ENCODE measurements at regions not wholly inside any gene's neighbourhood (a gene's known extent, or its start where the extent isn't known, plus 50 kb on each side); places are given as distances from the start of the nearest gene placed in this dataset.

GRCh38 chr3:154795582-154795981, 284.5 kb upstream of the MME start:
- H3K27ac ChIP-seq: peak overlapping the region in 1 of 8 donors; percentile 25
- no peaks in the 10 kb centered on the region for H3K27me3 ChIP-seq (replicated peaks in 1 of 7)
- peaks cover 0 to 22% (median 0%) of the 10 kb centered on the region in 6 donors for H3K4me1 ChIP-seq
- H3K4me3 ChIP-seq: no peak overlapping the region
- H3K36me3 ChIP-seq: no peaks in the 10 kb centered on the region
- intact Hi-C loops (cut with DNase I; ENCODE audit: low total_unique reads): no loop called here
- no peak for DNase-seq
- TF ChIP-seq POLR2A (IDR thresholded peaks at IDR 0.05): no peak
- TF ChIP-seq POLR2AphosphoS5 (IDR thresholded peaks at IDR 0.05): no peak
- no peak for TF ChIP-seq CTCF (IDR thresholded peaks at IDR 0.05 in 8 of 11, conservative IDR thresholded peaks at IDR 0.05 in 3 of 11)
- H3K9me3 ChIP-seq: no peaks in the 10 kb centered on the region
- 48 to 63% (median 49%) methylated on average over 2 of the region's 2 CpGs for WGBS, 5 donors

- intact Hi-C loops (cut with DNase I; ENCODE audit: low total_unique reads): no loop called here
- Histone ChIP-seq H3K27ac (peak overlapping the region in 3 of 8 donors; percentile 13 to 30 (median 25)), H3K4me1 (peaks cover 0 to 22% (median 0%) of the 10 kb centered on the region in 6 donors), H3K36me3 (no peaks in the 10 kb centered on the region), H3K4me3 (no peak overlapping the region), H3K9me3 (no peaks in the 10 kb centered on the region), H3K27me3 (replicated peaks in 1 of 7) (no peaks in the 10 kb centered on the region)
- TF ChIP-seq CTCF (IDR thresholded peaks at IDR 0.05 in 8 of 11, conservative IDR thresholded peaks at IDR 0.05 in 3 of 11): no peak
- no peak for TF ChIP-seq POLR2AphosphoS5 (IDR thresholded peaks at IDR 0.05)
- no peak for TF ChIP-seq POLR2A (IDR thresholded peaks at IDR 0.05)
- DNase-seq: no peak
Observed at GRCh38 chr3:154794814-154795445, 285.2 kb upstream of the MME start.

- no peak for DNase-seq
- TF ChIP-seq POLR2AphosphoS5 (IDR thresholded peaks at IDR 0.05) (no peak), CTCF (IDR thresholded peaks at IDR 0.05 in 8 of 11, conservative IDR thresholded peaks at IDR 0.05 in 3 of 11) (no peak), POLR2A (IDR thresholded peaks at IDR 0.05) (no peak)
- H3K27ac ChIP-seq: peak overlapping the region in 3 of 8 donors; percentile 13 to 30 (median 25)
- H3K9me3 ChIP-seq: no peaks in the 10 kb centered on the region
- WGBS, 5 donors: 14 to 36% (median 32%) methylated on average over 1 of the region's 1 CpG
- H3K27me3 ChIP-seq (replicated peaks in 1 of 7): no peaks in the 10 kb centered on the region
- H3K4me1 ChIP-seq: peaks cover 0 to 19% (median 0%) of the 10 kb centered on the region in 6 donors
- intact Hi-C loops (cut with DNase I; ENCODE audit: low total_unique reads): no loop called here
- no peak overlapping the region for H3K4me3 ChIP-seq
- H3K36me3 ChIP-seq: no peaks in the 10 kb centered on the region
Observed at GRCh38 chr3:154794391-154794790, 285.7 kb upstream of the MME start.

GRCh38 chr3:154792828-154793227, 287.3 kb upstream of the MME start:
- Histone ChIP-seq H3K36me3 (no peaks in the 10 kb centered on the region), H3K4me3 (no peak overlapping the region), H3K27ac (no peak overlapping the region), H3K4me1 (peaks cover 0 to 19% (median 0%) of the 10 kb centered on the region in 6 donors), H3K9me3 (no peaks in the 10 kb centered on the region), H3K27me3 (replicated peaks in 1 of 7) (no peaks in the 10 kb centered on the region)
- intact Hi-C loops (cut with DNase I; ENCODE audit: low total_unique reads): no loop called here
- no peak for DNase-seq
- TF ChIP-seq POLR2AphosphoS5 (IDR thresholded peaks at IDR 0.05): no peak
- TF ChIP-seq CTCF (IDR thresholded peaks at IDR 0.05 in 8 of 11, conservative IDR thresholded peaks at IDR 0.05 in 3 of 11): no peak
- TF ChIP-seq POLR2A (IDR thresholded peaks at IDR 0.05): no peak
- 84 to 94% (median 91%) methylated on average over 1 of the region's 1 CpG for WGBS, 5 donors

Data from spleen (tissue), 11 donors.